K562 (cell line): ENCODE measurements at regions not wholly inside any gene's neighbourhood (a gene's known extent, or its start where the extent isn't known, plus 50 kb on each side); places are given as distances from the start of the nearest gene placed in this dataset.

Source experiments
- CTCF ChIP-seq, 3 experiments: IDR thresholded peaks in 2 of 3; conservative IDR thresholded peaks in 1 of 3; 2 replicates each; pipeline ENCODE4 v1.5.1; 2011 to 2012; ENCODE audit warnings: low read length in 3 of 3, mild to moderate bottlenecking in 3 of 3, control low read depth in 2 of 3, improper control_type of control experiment in 1 of 3, inconsistent platforms in 1 of 3, low read depth in 1 of 3, mixed read lengths in 1 of 3, moderate library complexity in 1 of 3; ENCODE audit not compliant: insufficient read depth in 2 of 3
- GABPA ChIP-seq: fragments of 200-800 bp; sonication (Bioruptor generic); conservative IDR thresholded peaks from 2 replicates; pipeline ENCODE4 v1.6.1; 2016; ENCODE audit warnings: low read depth, missing genetic modification characterization, missing compliant biosample characterization
- GTF2F1 ChIP-seq: IDR thresholded peaks from 2 replicates; pipeline ENCODE4 v1.6.1; 2011; ENCODE audit warnings: low read depth, low read length, improper control_type of control experiment
- HLTF ChIP-seq: fragments of 450-650 bp; IDR thresholded peaks from 2 replicates; pipeline ENCODE4 v1.6.1; 2016
- KDM1A ChIP-seq, 2 experiments: fragments of 450-650 bp; IDR thresholded peaks; 2 replicates each; pipeline ENCODE4 v1.6.1; 2016; ENCODE audit warnings: mild to moderate bottlenecking in 2 of 2
- MBD2 ChIP-seq: sonication (generic); IDR thresholded peaks from 2 replicates; pipeline ENCODE4 v1.6.1; 2016; ENCODE audit warnings: low read depth, borderline replicate concordance
- PHF8 ChIP-seq: fragments of 200-600 bp; sonication (generic); IDR thresholded peaks from 2 replicates; pipeline ENCODE4 v1.6.1; 2012; ENCODE audit warnings: mixed run types, mild to moderate bottlenecking, inconsistent platforms, low read length, moderate library complexity, borderline replicate concordance
- TAF1 ChIP-seq: IDR thresholded peaks from 2 replicates; pipeline ENCODE4 v1.6.1; 2011; ENCODE audit warnings: mild to moderate bottlenecking, low read length, moderate library complexity; ENCODE audit not compliant: insufficient read depth, control insufficient read depth, severe bottlenecking; ENCODE audit errors: extremely low read depth
- TEAD1 ChIP-seq, 2 experiments: fragments of 450-650 bp in 1 of 2; sonication (generic) in 1 of 2; formaldehyde crosslinking; IDR thresholded peaks; 2 replicates each; pipeline versions ENCODE4 v1.4.0 to v1.8.0; 2020 to 2022; ENCODE audit warnings: mild to moderate bottlenecking in 2 of 2, missing genetic modification reagents in 1 of 2
- TF ChIP-seq, protein P1 (sequence below): sonication (generic); formaldehyde crosslinking; IDR thresholded peaks from 2 replicates; pipeline ENCODE4 v1.9.0; 2022; ENCODE audit warnings: mild to moderate bottlenecking, missing genetic modification reagents
- TF ChIP-seq, protein P2 (sequence below), 2 experiments: fragments of 450-650 bp; formaldehyde crosslinking in 1 of 2; IDR thresholded peaks; 2 replicates each; pipeline versions ENCODE4 v1.4.0 to v1.6.1; 2014 to 2020; ENCODE audit warnings: mild to moderate bottlenecking in 2 of 2, borderline replicate concordance in 1 of 2, low read depth in 1 of 2

DNA sequence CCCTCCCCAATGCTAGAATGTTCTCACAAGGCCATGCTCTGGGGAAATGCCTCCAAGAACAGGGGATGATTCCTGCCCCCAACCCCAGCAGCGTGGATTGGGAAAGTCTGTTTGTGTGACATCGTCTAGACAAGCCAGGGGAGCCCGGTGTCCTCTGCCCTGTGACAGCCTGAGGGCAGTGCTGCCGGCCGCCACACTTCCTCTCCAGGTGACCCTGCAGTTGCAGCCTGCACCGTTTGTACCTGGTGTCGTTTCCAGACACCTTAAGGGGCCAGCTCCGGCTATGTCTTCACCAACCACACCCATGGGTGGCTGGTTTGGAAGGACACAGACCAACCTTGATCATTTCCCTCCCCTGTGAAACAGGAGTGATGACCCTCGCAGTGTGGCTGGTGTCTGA lies 372.6 kb downstream of the BCL11B start:
- TF ChIP-seq CTCF (IDR thresholded peaks at IDR 0.05 in 2 of 3, conservative IDR thresholded peaks at IDR 0.05 in 1 of 3; ENCODE audit: insufficient read depth in 2 of 3, low read depth in 1 of 3, low read length in 3 of 3) = no peak
- TF ChIP-seq PHF8 = no peak
- TF ChIP-seq MBD2 = no peak
- TF ChIP-seq, protein P1, sequence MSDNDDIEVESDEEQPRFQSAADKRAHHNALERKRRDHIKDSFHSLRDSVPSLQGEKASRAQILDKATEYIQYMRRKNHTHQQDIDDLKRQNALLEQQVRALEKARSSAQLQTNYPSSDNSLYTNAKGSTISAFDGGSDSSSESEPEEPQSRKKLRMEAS (CRISPR knock-in tag) = no peak
- TF ChIP-seq KDM1A (IDR thresholded peaks at IDR 0.05) = no peak
- TF ChIP-seq GTF2F1 = no peak
- TF ChIP-seq, protein P2, sequence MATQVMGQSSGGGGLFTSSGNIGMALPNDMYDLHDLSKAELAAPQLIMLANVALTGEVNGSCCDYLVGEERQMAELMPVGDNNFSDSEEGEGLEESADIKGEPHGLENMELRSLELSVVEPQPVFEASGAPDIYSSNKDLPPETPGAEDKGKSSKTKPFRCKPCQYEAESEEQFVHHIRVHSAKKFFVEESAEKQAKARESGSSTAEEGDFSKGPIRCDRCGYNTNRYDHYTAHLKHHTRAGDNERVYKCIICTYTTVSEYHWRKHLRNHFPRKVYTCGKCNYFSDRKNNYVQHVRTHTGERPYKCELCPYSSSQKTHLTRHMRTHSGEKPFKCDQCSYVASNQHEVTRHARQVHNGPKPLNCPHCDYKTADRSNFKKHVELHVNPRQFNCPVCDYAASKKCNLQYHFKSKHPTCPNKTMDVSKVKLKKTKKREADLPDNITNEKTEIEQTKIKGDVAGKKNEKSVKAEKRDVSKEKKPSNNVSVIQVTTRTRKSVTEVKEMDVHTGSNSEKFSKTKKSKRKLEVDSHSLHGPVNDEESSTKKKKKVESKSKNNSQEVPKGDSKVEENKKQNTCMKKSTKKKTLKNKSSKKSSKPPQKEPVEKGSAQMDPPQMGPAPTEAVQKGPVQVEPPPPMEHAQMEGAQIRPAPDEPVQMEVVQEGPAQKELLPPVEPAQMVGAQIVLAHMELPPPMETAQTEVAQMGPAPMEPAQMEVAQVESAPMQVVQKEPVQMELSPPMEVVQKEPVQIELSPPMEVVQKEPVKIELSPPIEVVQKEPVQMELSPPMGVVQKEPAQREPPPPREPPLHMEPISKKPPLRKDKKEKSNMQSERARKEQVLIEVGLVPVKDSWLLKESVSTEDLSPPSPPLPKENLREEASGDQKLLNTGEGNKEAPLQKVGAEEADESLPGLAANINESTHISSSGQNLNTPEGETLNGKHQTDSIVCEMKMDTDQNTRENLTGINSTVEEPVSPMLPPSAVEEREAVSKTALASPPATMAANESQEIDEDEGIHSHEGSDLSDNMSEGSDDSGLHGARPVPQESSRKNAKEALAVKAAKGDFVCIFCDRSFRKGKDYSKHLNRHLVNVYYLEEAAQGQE (IDR thresholded peaks at IDR 0.05; ENCODE audit: borderline replicate concordance) = no peak
- TF ChIP-seq, protein P2 (CRISPR knock-in tag; IDR thresholded peaks at IDR 0.05; ENCODE audit: low read depth) = no peak
- TF ChIP-seq TAF1 = no peak
- TF ChIP-seq GABPA (tag) = no peak
- TF ChIP-seq HLTF = no peak
- TF ChIP-seq TEAD1 (CRISPR knock-in tag; IDR thresholded peaks at IDR 0.05) = no peak
